HEK293 (cell line): ENCODE measurements at regions not wholly inside any gene's neighbourhood (a gene's known extent, or its start where the extent isn't known, plus 50 kb on each side); places are given as distances from the start of the nearest gene placed in this dataset.

Experiments
- CTCF ChIA-PET: fragments of 350-600 bp; formaldehyde crosslinking; extraction: SDS; loops from one replicate; lab custom pipeline; 2021; ENCODE audit warnings: antibody characterized with exemption; lab: Yijun Ruan, JAX
- POLR2A ChIA-PET: fragments of 300-600 bp; formaldehyde crosslinking; extraction: SDS; loops from one replicate; lab custom pipeline; 2020; ENCODE audit warnings: antibody characterized with exemption, inconsistent platforms; lab: Yijun Ruan, JAX
- H3K27ac ChIP-seq: fragments of 200-500 bp; sonication (Bioruptor generic); 2 replicates; pipeline ENCODE4 v1.5.1; 2014; ENCODE audit warnings: low read depth, low read length, control low read depth, inconsistent platforms; ENCODE audit errors: extremely low read depth
- H3K36me3 ChIP-seq, 2 experiments: fragments of 200-500 bp in 1 of 2; sonication (Bioruptor generic) in 1 of 2; 1 replicate in 1 of 2; 2 replicates in 1 of 2; pipeline ENCODE4 v1.5.1; 2014 to 2017; ENCODE audit warnings: inconsistent platforms in 2 of 2, low read length in 2 of 2; ENCODE audit not compliant: control insufficient read depth in 2 of 2, insufficient read depth in 1 of 2
- H3K4me1 ChIP-seq: fragments of 200-500 bp; sonication (Bioruptor generic); 2 replicates; pipeline ENCODE4 v1.5.1; 2014; ENCODE audit warnings: mild to moderate bottlenecking, low read length, inconsistent platforms; ENCODE audit not compliant: control insufficient read depth, insufficient read depth
- H3K4me3 ChIP-seq: 2 replicates; pipeline ENCODE4 v1.5.1; 2011; ENCODE audit warnings: low read depth, mild to moderate bottlenecking, control low read depth, low read length, moderate library complexity
- H3K9me3 ChIP-seq: fragments of 200-500 bp; sonication (Bioruptor generic); 2 replicates; pipeline ENCODE4 v1.5.1; 2014; ENCODE audit warnings: low read depth, low read length, inconsistent platforms; ENCODE audit not compliant: control insufficient read depth, insufficient read depth
- ELK4 ChIP-seq: IDR thresholded peaks from 2 replicates; pipeline ENCODE4 v1.6.1; 2011; ENCODE audit warnings: mild to moderate bottlenecking, low read depth, low read length, borderline replicate concordance
- GFI1B ChIP-seq: fragments of 450-650 bp; formaldehyde crosslinking; IDR thresholded peaks from 2 replicates; pipeline ENCODE4 v1.5.1; 2016; ENCODE audit warnings: missing biosample characterization, missing genetic modification characterization
- YY2 ChIP-seq: fragments of 450-650 bp; formaldehyde crosslinking; IDR thresholded peaks from 2 replicates; pipeline ENCODE4 v1.5.1; 2016; ENCODE audit warnings: missing biosample characterization, missing genetic modification characterization
- ZBTB6 ChIP-seq: fragments of 450-650 bp; formaldehyde crosslinking; IDR thresholded peaks from 2 replicates; pipeline ENCODE4 v1.5.1; 2017; ENCODE audit warnings: missing biosample characterization, missing genetic modification characterization
- ZBTB7A ChIP-seq: fragments of 450-650 bp; formaldehyde crosslinking; IDR thresholded peaks from 2 replicates; pipeline ENCODE4 v1.5.1; 2016; ENCODE audit warnings: low read depth, missing biosample characterization, missing genetic modification characterization
- ZEB2 ChIP-seq: fragments of 450-650 bp; formaldehyde crosslinking; IDR thresholded peaks from 2 replicates; pipeline ENCODE4 v1.5.1; 2016; ENCODE audit warnings: missing biosample characterization, missing genetic modification characterization
- ZNF2 ChIP-seq: fragments of 450-650 bp; formaldehyde crosslinking; IDR thresholded peaks from 2 replicates; pipeline ENCODE4 v1.5.1; 2016; ENCODE audit warnings: missing biosample characterization, missing genetic modification characterization
- ZNF211 ChIP-seq: fragments of 450-650 bp; formaldehyde crosslinking; IDR thresholded peaks from 2 replicates; pipeline ENCODE4 v1.5.1; 2016; ENCODE audit warnings: low read depth, missing biosample characterization, missing genetic modification characterization
- ZNF311 ChIP-seq: fragments of 450-650 bp; formaldehyde crosslinking; IDR thresholded peaks from 2 replicates; pipeline ENCODE4 v1.5.1; 2017; ENCODE audit warnings: missing biosample characterization, missing genetic modification characterization, borderline replicate concordance
- ZNF423 ChIP-seq: fragments of 450-650 bp; formaldehyde crosslinking; IDR thresholded peaks from 2 replicates; pipeline ENCODE4 v1.5.1; 2016; ENCODE audit warnings: missing biosample characterization, missing genetic modification characterization
- ZNF548 ChIP-seq: fragments of 450-650 bp; formaldehyde crosslinking; IDR thresholded peaks from 2 replicates; pipeline ENCODE4 v1.5.1; 2016; ENCODE audit warnings: missing biosample characterization, missing genetic modification characterization
- ZNF549 ChIP-seq: fragments of 450-650 bp; IDR thresholded peaks from 2 replicates; pipeline ENCODE4 v1.5.1; 2018; ENCODE audit warnings: missing biosample characterization, missing genetic modification characterization, mild to moderate bottlenecking, inconsistent platforms, moderate library complexity
- ZNF561 ChIP-seq: fragments of 450-650 bp; IDR thresholded peaks from 2 replicates; pipeline ENCODE4 v1.5.1; 2018; ENCODE audit warnings: missing biosample characterization, missing genetic modification characterization, borderline replicate concordance
- ZNF664 ChIP-seq: fragments of 450-650 bp; formaldehyde crosslinking; IDR thresholded peaks from 2 replicates; pipeline ENCODE4 v1.5.1; 2016; ENCODE audit warnings: missing biosample characterization, missing genetic modification characterization
- ZNF670 ChIP-seq: fragments of 450-650 bp; formaldehyde crosslinking; IDR thresholded peaks from 2 replicates; pipeline ENCODE4 v1.5.1; 2016; ENCODE audit warnings: missing biosample characterization, missing genetic modification characterization, low read depth
- ZNF747 ChIP-seq: fragments of 450-650 bp; formaldehyde crosslinking; IDR thresholded peaks from 2 replicates; pipeline ENCODE4 v1.5.1; 2016; ENCODE audit warnings: missing biosample characterization, missing genetic modification characterization
- ZNF76 ChIP-seq: fragments of 450-650 bp; formaldehyde crosslinking; IDR thresholded peaks from 2 replicates; pipeline ENCODE4; 2016; ENCODE audit warnings: low read depth, missing biosample characterization, missing genetic modification characterization, borderline replicate concordance
- ZNF830 ChIP-seq: fragments of 450-650 bp; IDR thresholded peaks from 2 replicates; pipeline ENCODE4 v1.5.0; 2018; ENCODE audit warnings: missing biosample characterization, missing genetic modification characterization, low read depth, mild to moderate bottlenecking, moderate library complexity
- ZXDB ChIP-seq: fragments of 450-650 bp; formaldehyde crosslinking; IDR thresholded peaks from 2 replicates; pipeline ENCODE4 v1.5.1; 2016; ENCODE audit warnings: missing biosample characterization, missing genetic modification characterization
- TF ChIP-seq, protein P1 (sequence below): fragments of 450-650 bp; formaldehyde crosslinking; IDR thresholded peaks from 2 replicates; pipeline ENCODE4 v1.5.1; 2016; ENCODE audit warnings: missing biosample characterization, missing genetic modification characterization
- TF ChIP-seq, protein P2 (sequence below): fragments of 450-650 bp; formaldehyde crosslinking; IDR thresholded peaks from 2 replicates; pipeline ENCODE4 v1.5.1; 2016; ENCODE audit warnings: missing biosample characterization, missing genetic modification characterization

- ChIA-PET POLR2A (no interaction called here), CTCF (interaction anchor here (0.6 to 1.5 kb wide), 3 partner anchors 111 to 375 kb away, joined by 3 read pairs; no protein-coding TSS in a partner anchor)
- TF ChIP-seq ZNF830 = no peak
- no peak overlapping the region for H3K4me3 ChIP-seq
- no peaks in the 10 kb centered on the region for H3K4me1 ChIP-seq
- H3K36me3 ChIP-seq = no peaks in the 10 kb centered on the region
- H3K9me3 ChIP-seq = no peaks in the 10 kb centered on the region
- H3K27ac ChIP-seq = no peak overlapping the region
Observed at GRCh38 chr6:147881432-147881831, 372.9 kb downstream of the SAMD5 start.

DNA sequence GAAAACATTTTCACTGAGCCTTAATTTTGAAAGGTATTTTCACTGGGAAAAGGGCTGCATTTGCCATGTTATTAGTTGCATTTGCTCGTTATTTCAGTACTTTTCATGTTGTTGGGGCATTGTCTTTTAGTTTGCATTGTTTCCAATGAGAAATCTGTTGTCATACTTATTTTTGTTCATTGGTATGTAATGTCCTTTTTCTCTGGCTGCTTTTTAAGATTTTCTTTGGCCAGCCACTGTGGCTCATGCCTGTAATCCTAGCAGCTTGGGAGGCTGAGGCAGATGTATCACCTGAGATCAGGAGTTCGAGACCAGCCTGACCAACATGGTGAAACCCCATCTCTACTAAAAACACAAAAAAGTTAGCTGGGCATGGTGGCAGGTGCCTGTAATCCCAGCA is 379.9 kb downstream of the SAMD5 start:
- Histone ChIP-seq H3K36me3 (no peaks in the 10 kb centered on the region), H3K9me3 (no peaks in the 10 kb centered on the region), H3K27ac (no peak overlapping the region)
- ChIA-PET POLR2A (no interaction called here), CTCF (no interaction called here)
- no peak for TF ChIP-seq ZNF664 (tag by site-specific recombination)
- no peak for TF ChIP-seq ZNF548
- TF ChIP-seq, protein P1, sequence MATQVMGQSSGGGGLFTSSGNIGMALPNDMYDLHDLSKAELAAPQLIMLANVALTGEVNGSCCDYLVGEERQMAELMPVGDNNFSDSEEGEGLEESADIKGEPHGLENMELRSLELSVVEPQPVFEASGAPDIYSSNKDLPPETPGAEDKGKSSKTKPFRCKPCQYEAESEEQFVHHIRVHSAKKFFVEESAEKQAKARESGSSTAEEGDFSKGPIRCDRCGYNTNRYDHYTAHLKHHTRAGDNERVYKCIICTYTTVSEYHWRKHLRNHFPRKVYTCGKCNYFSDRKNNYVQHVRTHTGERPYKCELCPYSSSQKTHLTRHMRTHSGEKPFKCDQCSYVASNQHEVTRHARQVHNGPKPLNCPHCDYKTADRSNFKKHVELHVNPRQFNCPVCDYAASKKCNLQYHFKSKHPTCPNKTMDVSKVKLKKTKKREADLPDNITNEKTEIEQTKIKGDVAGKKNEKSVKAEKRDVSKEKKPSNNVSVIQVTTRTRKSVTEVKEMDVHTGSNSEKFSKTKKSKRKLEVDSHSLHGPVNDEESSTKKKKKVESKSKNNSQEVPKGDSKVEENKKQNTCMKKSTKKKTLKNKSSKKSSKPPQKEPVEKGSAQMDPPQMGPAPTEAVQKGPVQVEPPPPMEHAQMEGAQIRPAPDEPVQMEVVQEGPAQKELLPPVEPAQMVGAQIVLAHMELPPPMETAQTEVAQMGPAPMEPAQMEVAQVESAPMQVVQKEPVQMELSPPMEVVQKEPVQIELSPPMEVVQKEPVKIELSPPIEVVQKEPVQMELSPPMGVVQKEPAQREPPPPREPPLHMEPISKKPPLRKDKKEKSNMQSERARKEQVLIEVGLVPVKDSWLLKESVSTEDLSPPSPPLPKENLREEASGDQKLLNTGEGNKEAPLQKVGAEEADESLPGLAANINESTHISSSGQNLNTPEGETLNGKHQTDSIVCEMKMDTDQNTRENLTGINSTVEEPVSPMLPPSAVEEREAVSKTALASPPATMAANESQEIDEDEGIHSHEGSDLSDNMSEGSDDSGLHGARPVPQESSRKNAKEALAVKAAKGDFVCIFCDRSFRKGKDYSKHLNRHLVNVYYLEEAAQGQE (tag by site-specific recombination) = no peak
- no peak for TF ChIP-seq GFI1B
- no peak for TF ChIP-seq ZNF561 (tag by site-specific recombination)
- TF ChIP-seq, protein P2, sequence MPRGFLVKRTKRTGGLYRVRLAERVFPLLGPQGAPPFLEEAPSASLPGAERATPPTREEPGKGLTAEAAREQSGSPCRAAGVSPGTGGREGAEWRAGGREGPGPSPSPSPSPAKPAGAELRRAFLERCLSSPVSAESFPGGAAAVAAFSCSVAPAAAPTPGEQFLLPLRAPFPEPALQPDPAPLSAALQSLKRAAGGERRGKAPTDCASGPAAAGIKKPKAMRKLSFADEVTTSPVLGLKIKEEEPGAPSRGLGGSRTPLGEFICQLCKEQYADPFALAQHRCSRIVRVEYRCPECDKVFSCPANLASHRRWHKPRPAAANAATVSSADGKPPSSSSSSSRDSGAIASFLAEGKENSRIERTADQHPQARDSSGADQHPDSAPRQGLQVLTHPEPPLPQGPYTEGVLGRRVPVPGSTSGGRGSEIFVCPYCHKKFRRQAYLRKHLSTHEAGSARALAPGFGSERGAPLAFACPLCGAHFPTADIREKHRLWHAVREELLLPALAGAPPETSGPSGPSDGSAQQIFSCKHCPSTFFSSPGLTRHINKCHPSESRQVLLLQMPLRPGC (tag by site-specific recombination) = no peak
- TF ChIP-seq ZNF747 (tag by site-specific recombination) = no peak
- no peak for TF ChIP-seq ZNF670 (tag by site-specific recombination)
- no peak for TF ChIP-seq ZNF311 (tag by site-specific recombination)
- no peak for TF ChIP-seq ZNF423 (tag by site-specific recombination)
- TF ChIP-seq ZXDB (tag by site-specific recombination) = no peak
- TF ChIP-seq ZNF2 (tag by site-specific recombination) = no peak
- no peak for TF ChIP-seq ZBTB7A (tag by site-specific recombination)
- no peak for TF ChIP-seq ZBTB6
- TF ChIP-seq ZNF211 (tag by site-specific recombination) = no peak
- TF ChIP-seq ELK4 = no peak
- no peak for TF ChIP-seq YY2 (tag by site-specific recombination)
- no peak for TF ChIP-seq ZNF76
- no peak for TF ChIP-seq ZNF549 (tag by site-specific recombination)
- no peak for TF ChIP-seq ZEB2 (tag by site-specific recombination)
- TF ChIP-seq, all 188 proteins: peak for 0
- Histone ChIP-seq H3K4me3 (no peak overlapping the region), H3K4me1 (no peaks in the 10 kb centered on the region)
